IPS DF 6.9 (cell line): ENCODE measurements at regions not wholly inside any gene's neighbourhood (a gene's known extent, or its start where the extent isn't known, plus 50 kb on each side); places are given as distances from the start of the nearest gene placed in this dataset.

Experiments used
- DNase-seq: peaks from one replicate; pipeline ENCODE4 v3.0.0-alpha.2; 2013; ENCODE audit warnings: low read depth, low spot score
- H3K27ac ChIP-seq: one replicate; pipeline ENCODE4 v1.5.1; 2013; ENCODE audit warnings: low read length, control low read depth
- H3K27me3 ChIP-seq: 2 replicates; pipeline ENCODE4 v1.6.1; 2013; ENCODE audit warnings: mild to moderate bottlenecking, low read length; ENCODE audit not compliant: control insufficient read depth, insufficient read depth
- H3K36me3 ChIP-seq: 2 replicates; pipeline ENCODE4 v1.6.1; 2013; ENCODE audit warnings: low read length; ENCODE audit not compliant: control insufficient read depth, insufficient read depth
- H3K4me1 ChIP-seq: 2 replicates; pipeline ENCODE4 v1.6.1; 2013; ENCODE audit warnings: low read length; ENCODE audit not compliant: control insufficient read depth, insufficient read depth
- H3K4me3 ChIP-seq: 2 replicates; pipeline ENCODE4 v1.5.1; 2013; ENCODE audit warnings: mild to moderate bottlenecking, low read length
- H3K9me3 ChIP-seq: 2 replicates; pipeline ENCODE4 v1.6.1; 2013; ENCODE audit warnings: low read length, inconsistent platforms; ENCODE audit not compliant: control insufficient read depth, insufficient read depth
- WGBS: extraction: QIAGEN DNeasy Blood & Tissue Kit; methylation state at CpG from one replicate; pipeline ENCODE4 v1.1.7; 2013; ENCODE audit warnings: mixed read lengths, missing lambda C conversion rate; ENCODE audit not compliant: insufficient read length, insufficient coverage; 5-methylcytosine and 5-hydroxymethylcytosine counted together

- H3K4me1 ChIP-seq, result 0 out of 2 replicates have a peak, but pooled peaks cover 1% of the 10 kb centered on the region
- DNase-seq, result no peak
- no peaks in the 10 kb centered on the region for H3K9me3 ChIP-seq
- H3K27ac ChIP-seq, result no peak overlapping the region
- no peaks in the 10 kb centered on the region for H3K27me3 ChIP-seq
- H3K4me3 ChIP-seq, result no peak overlapping the region
- H3K36me3 ChIP-seq, result no peaks in the 10 kb centered on the region
- no CpG with 5 or more reads among the region's 5 CpGs for WGBS
Measured at GRCh38 chr1:175848329-175848728, 104.9 kb upstream of the TNR start.

GRCh38 chr1:175845985-175846384, 102.6 kb upstream of the TNR start:
- Histone ChIP-seq H3K4me3 (no peak overlapping the region), H3K36me3 (no peaks in the 10 kb centered on the region), H3K27ac (no peak overlapping the region), H3K4me1 (0 out of 2 replicates have a peak, but pooled peaks cover 1% of the 10 kb centered on the region), H3K9me3 (no peaks in the 10 kb centered on the region), H3K27me3 (no peaks in the 10 kb centered on the region)
- no peak for DNase-seq
- no CpG with 5 or more reads among the region's 1 CpG for WGBS

- Histone ChIP-seq H3K9me3 (no peaks in the 10 kb centered on the region), H3K4me1 (0 out of 2 replicates have a peak, but pooled peaks cover 1% of the 10 kb centered on the region), H3K36me3 (no peaks in the 10 kb centered on the region), H3K4me3 (no peak overlapping the region), H3K27me3 (no peaks in the 10 kb centered on the region), H3K27ac (no peak overlapping the region)
- no peak for DNase-seq
- no CpG with 5 or more reads among the region's 3 CpGs for WGBS
Measured at GRCh38 chr1:175845338-175845737, 101.9 kb upstream of the TNR start.

GRCh38 chr1:175844877-175845276, 101.5 kb upstream of the TNR start:
- 0 out of 2 replicates have a peak, but pooled peaks cover 1% of the 10 kb centered on the region for H3K4me1 ChIP-seq
- H3K4me3 ChIP-seq, result no peak overlapping the region
- no peak overlapping the region for H3K27ac ChIP-seq
- H3K9me3 ChIP-seq, result no peaks in the 10 kb centered on the region
- H3K36me3 ChIP-seq, result no peaks in the 10 kb centered on the region
- no CpG with 5 or more reads among the region's 2 CpGs for WGBS
- no peaks in the 10 kb centered on the region for H3K27me3 ChIP-seq
- no peak for DNase-seq

- Histone ChIP-seq H3K4me1 (no peaks in the 10 kb centered on the region), H3K27ac (no peak overlapping the region), H3K9me3 (no peaks in the 10 kb centered on the region), H3K27me3 (no peaks in the 10 kb centered on the region), H3K36me3 (no peaks in the 10 kb centered on the region), H3K4me3 (no peak overlapping the region)
- no peak for DNase-seq
- no CpG with 5 or more reads among the region's 1 CpG for WGBS
Measured at GRCh38 chr1:175842550-175842949, 99.2 kb upstream of the TNR start.

GRCh38 chr1:175841738-175842187, 98.4 kb upstream of the TNR start:
- no CpG with 5 or more reads among the region's 5 CpGs for WGBS
- no peak for DNase-seq
- H3K27me3 ChIP-seq, result no peaks in the 10 kb centered on the region
- no peak overlapping the region for H3K27ac ChIP-seq
- H3K9me3 ChIP-seq, result no peaks in the 10 kb centered on the region
- H3K4me3 ChIP-seq, result no peak overlapping the region
- no peaks in the 10 kb centered on the region for H3K36me3 ChIP-seq
- no peaks in the 10 kb centered on the region for H3K4me1 ChIP-seq

- no peak for DNase-seq
- Histone ChIP-seq H3K36me3 (no peaks in the 10 kb centered on the region), H3K4me1 (no peaks in the 10 kb centered on the region), H3K9me3 (no peaks in the 10 kb centered on the region), H3K27ac (no peak overlapping the region), H3K27me3 (no peaks in the 10 kb centered on the region), H3K4me3 (no peak overlapping the region)
- no CpG with 5 or more reads among the region's 5 CpGs for WGBS
Measured at GRCh38 chr1:175840787-175841186, 97.4 kb upstream of the TNR start.

- Histone ChIP-seq H3K9me3 (no peaks in the 10 kb centered on the region), H3K36me3 (no peaks in the 10 kb centered on the region), H3K27ac (no peak overlapping the region), H3K27me3 (no peaks in the 10 kb centered on the region), H3K4me3 (no peak overlapping the region), H3K4me1 (no peaks in the 10 kb centered on the region)
- no peak for DNase-seq
- no CpG with 5 or more reads among the region's 9 CpGs for WGBS
Measured at GRCh38 chr1:175839779-175840669, 96.6 kb upstream of the TNR start.

- Histone ChIP-seq H3K4me3 (no peak overlapping the region), H3K4me1 (no peaks in the 10 kb centered on the region), H3K9me3 (no peaks in the 10 kb centered on the region), H3K36me3 (no peaks in the 10 kb centered on the region), H3K27me3 (no peaks in the 10 kb centered on the region), H3K27ac (no peak overlapping the region)
- no CpG with 5 or more reads among the region's 1 CpG for WGBS
- no peak for DNase-seq
Measured at GRCh38 chr1:175834597-175834996, 91.2 kb upstream of the TNR start.

GRCh38 chr1:175833951-175834350, 90.6 kb upstream of the TNR start:
- no peaks in the 10 kb centered on the region for H3K36me3 ChIP-seq
- WGBS, result no CpG with 5 or more reads among the region's 3 CpGs

GRCh38 chr1:175833502-175833901, 90.1 kb upstream of the TNR start:
- whole genome bisulfite sequencing, result no CpG with 5 or more reads among the region's 2 CpGs
- Histone ChIP-seq H3K9me3 (no peaks in the 10 kb centered on the region), H3K4me1 (no peaks in the 10 kb centered on the region), H3K4me3 (no peak overlapping the region), H3K36me3 (no peaks in the 10 kb centered on the region), H3K27me3 (no peaks in the 10 kb centered on the region), H3K27ac (no peak overlapping the region)
- no peak for DNase-seq

More at GRCh38 chr1:175833951-175834350, 90.6 kb upstream of the TNR start:
- no peaks in the 10 kb centered on the region for H3K4me1 ChIP-seq
- no peaks in the 10 kb centered on the region for H3K27me3 ChIP-seq
- no peak for DNase-seq
- H3K27ac ChIP-seq, result no peak overlapping the region
- no peaks in the 10 kb centered on the region for H3K9me3 ChIP-seq
- H3K4me3 ChIP-seq, result no peak overlapping the region
